22Rv1 (cell line): ENCODE measurements at regions not wholly inside any gene's neighbourhood (a gene's known extent, or its start where the extent isn't known, plus 50 kb on each side); places are given as distances from the start of the nearest gene placed in this dataset.

Experiments
- H3K27ac ChIP-seq: fragments of 450-650 bp; 2 replicates; pipeline ENCODE4 v1.5.1; 2017
- ZFX ChIP-seq: fragments of 450-650 bp; IDR thresholded peaks from 2 replicates; pipeline ENCODE4 v1.6.1; 2017; ENCODE audit warnings: antibody characterized with exemption, borderline replicate concordance
- TF ChIP-seq, protein P1 (sequence below): fragments of 450-650 bp; IDR thresholded peaks from 2 replicates; pipeline ENCODE4 v1.5.1; 2017; ENCODE audit warnings: mild to moderate bottlenecking

- H3K27ac ChIP-seq, result no peak overlapping the region
These were observed 540.5 kb upstream of the JAG1 start for GRCh38 chr20:11214256-11214840.

GRCh38 chr20:11216451-11217314 lies 542.9 kb upstream of the JAG1 start:
- H3K27ac ChIP-seq, result no peak overlapping the region

More at GRCh38 chr20:11214256-11214840, 540.5 kb upstream of the JAG1 start:
- no peak for TF ChIP-seq ZFX
- TF ChIP-seq, protein P1, sequence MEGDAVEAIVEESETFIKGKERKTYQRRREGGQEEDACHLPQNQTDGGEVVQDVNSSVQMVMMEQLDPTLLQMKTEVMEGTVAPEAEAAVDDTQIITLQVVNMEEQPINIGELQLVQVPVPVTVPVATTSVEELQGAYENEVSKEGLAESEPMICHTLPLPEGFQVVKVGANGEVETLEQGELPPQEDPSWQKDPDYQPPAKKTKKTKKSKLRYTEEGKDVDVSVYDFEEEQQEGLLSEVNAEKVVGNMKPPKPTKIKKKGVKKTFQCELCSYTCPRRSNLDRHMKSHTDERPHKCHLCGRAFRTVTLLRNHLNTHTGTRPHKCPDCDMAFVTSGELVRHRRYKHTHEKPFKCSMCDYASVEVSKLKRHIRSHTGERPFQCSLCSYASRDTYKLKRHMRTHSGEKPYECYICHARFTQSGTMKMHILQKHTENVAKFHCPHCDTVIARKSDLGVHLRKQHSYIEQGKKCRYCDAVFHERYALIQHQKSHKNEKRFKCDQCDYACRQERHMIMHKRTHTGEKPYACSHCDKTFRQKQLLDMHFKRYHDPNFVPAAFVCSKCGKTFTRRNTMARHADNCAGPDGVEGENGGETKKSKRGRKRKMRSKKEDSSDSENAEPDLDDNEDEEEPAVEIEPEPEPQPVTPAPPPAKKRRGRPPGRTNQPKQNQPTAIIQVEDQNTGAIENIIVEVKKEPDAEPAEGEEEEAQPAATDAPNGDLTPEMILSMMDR, result no peak

DNA sequence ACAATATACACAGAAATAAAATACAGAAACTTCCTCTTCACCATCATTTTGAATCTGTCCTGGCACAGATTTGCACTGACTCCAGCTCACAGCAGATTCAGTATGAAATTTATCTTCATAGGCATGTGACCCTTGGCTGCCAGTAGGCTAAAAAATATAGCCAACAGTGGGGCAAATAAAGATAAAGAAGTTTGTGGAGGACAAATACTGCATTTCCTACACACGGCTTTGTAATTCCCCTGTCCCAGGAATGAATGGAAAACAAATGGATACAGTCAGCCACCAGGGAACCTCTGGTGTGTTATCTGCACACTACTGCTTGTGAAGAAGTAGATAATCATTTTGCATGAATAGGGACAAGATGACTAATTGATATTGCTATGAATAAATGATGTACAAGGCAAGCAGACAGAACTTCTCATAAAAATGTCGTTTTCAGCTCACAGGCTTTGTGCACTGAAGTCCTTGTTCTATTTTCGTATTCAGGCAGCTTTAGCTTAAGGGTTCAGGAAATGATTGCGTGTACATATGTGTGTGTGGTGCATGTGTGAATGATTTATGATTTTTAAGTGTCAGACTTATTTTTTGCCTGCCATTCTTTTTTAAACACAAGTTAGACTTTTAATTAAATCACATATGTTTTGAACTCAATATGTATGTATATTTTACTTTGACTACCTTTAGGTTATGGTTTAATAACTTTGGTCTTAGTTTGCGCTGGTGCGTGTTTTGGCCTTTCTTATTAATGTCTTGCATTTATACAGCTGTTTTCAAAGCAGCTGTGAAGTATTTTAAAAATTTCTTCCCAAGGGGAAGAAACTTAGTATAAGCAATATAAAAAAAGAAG lies 543.8 kb upstream of the JAG1 start:
- TF ChIP-seq ZFX, result no peak
- TF ChIP-seq, protein P1, result no peak
- no peak overlapping the region for H3K27ac ChIP-seq

More at GRCh38 chr20:11216451-11217314, 542.9 kb upstream of the JAG1 start:
- TF ChIP-seq ZFX, result no peak
- TF ChIP-seq, protein P1, result no peak

DNA sequence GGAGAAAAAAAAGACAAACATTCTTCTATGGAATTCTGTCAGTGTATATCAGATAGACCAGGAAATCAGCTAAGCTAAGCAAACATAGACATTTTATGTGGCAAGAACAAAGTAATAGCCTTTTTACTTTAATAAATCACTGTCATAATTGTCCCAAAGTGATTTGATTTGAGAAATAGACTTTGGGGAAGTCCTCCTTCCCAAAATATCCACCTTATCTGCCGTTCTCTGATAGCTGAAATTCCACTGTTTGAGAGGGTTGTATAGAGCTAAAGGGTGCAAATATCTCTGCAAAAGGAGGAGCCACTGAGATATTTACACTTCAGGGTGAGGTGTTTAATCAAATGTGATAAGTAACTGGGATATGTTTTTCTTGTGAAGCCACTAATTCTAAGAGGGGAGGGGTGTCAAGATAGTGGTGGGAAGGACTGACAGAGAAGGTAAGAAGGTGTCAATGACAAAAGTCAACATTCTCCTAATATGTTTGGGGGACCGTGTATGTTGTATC lies 544.4 kb upstream of the JAG1 start:
- no peak overlapping the region for H3K27ac ChIP-seq
- TF ChIP-seq, protein P1, result no peak
- TF ChIP-seq ZFX, result no peak

DNA sequence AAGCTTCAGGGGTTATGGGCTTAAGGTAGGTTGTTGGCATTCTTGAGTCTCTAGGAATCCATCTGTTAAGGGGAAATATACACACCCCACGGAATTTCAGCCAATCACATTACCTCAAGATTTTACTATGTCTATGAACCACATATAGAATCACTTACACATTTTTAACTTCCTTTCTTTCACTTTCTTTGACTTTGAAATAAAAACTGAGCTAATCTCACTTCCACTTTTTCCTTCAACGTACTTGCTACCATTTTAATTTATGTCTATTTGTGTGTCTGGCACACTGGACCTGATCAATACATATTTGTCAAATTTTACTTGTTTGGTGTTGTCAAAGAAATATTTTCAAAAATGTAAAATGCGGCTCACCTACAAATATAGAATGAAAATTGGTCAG lies 545.4 kb upstream of the JAG1 start:
- no peak overlapping the region for H3K27ac ChIP-seq
- TF ChIP-seq, protein P1, result no peak

- no peak overlapping the region for H3K27ac ChIP-seq
- no peak for TF ChIP-seq ZFX
- TF ChIP-seq, protein P1, result no peak
These were observed 547.2 kb upstream of the JAG1 start for GRCh38 chr20:11221046-11221445.
